Epithelial cell of prostate (primary cell): ENCODE measurements at regions not wholly inside any gene's neighbourhood (a gene's known extent, or its start where the extent isn't known, plus 50 kb on each side); places are given as distances from the start of the nearest gene placed in this dataset.

Experiments used
- DNase-seq: peaks from one replicate; pipeline ENCODE4 v3.0.0-alpha.2; 2011; ENCODE audit warnings: low read depth, low spot score
- H3K27ac ChIP-seq: fragments of 450-650 bp; 2 replicates; pipeline ENCODE4 v1.5.1; 2017; ENCODE audit warnings: mild to moderate bottlenecking

- H3K27ac ChIP-seq: no peak overlapping the region
- DNase-seq: no peak
Measured at GRCh38 chr2:10183146-10183675, 60.7 kb downstream of the RRM2 start.

- H3K27ac ChIP-seq: no peak overlapping the region
- DNase-seq: no peak
Measured at GRCh38 chr2:10184421-10184820, 61.9 kb downstream of the RRM2 start.

DNA sequence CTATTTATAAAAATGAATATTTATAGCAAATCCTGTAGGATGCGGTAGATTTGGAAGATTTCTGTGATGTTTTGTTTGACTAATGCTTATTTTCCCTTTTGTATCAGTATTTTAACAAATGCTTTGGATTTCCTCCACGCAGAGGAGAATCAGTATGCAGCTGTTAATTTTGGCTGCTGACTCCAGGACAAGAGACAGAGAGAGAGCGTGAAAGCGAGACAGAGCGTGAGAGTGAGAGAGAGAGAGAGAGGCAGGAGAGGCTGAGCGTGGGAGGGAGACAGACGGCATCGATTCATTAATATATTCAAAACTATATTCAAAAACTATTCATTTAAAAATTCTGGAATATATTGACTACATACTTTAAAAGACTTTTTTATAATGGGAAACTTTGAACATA is 62.5 kb downstream of the RRM2 start:
- H3K27ac ChIP-seq: no peak overlapping the region
- DNase-seq: no peak

- no peak for DNase-seq
- H3K27ac ChIP-seq: no peak overlapping the region
Measured at GRCh38 chr2:10185755-10186154, 63.2 kb downstream of the RRM2 start.

DNA sequence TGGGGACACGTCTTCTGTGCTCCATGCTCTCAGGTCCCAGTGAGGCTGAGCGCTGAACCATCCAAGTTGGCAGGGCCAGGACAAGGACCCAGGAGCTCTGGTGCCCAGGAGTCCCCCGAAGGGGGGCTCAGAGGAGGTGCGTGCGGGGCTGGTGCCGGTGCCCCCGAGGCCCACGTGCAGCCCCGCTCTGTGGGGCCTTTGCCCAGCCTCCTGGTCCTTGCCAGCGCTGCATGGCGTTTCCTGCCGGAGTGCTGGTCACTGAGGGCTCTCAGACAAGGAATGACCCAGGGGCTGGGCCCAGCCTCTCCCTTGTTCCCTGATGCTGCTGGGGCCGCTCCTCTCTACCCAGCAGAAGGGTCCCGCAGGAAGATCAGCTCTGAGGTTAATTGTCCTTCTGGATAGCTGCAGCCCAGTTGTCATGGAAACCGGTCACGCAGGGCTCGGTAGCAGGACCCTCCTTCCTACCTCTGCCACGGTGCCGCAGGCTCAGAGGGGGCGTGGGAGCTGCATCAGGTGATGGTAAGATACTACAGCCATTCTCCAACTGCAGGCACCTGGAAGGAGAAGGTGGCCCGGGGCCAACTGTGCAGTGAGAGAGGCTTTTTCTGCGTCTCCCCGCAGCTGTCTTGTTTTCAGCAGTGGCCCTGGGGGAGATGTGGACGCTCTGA is 64.5 kb downstream of the RRM2 start:
- no peak overlapping the region for H3K27ac ChIP-seq
- DNase-seq: no peak

GRCh38 chr2:10187661-10188060 is 65.1 kb downstream of the RRM2 start:
- H3K27ac ChIP-seq: no peak overlapping the region
- DNase-seq: no peak

- H3K27ac ChIP-seq: no peak overlapping the region
- DNase-seq: no peak
Measured at GRCh38 chr2:10188211-10188610, 65.7 kb downstream of the RRM2 start.

GRCh38 chr2:10188729-10189305 is 66.3 kb downstream of the RRM2 start:
- no peak for DNase-seq
- H3K27ac ChIP-seq: no peak overlapping the region

GRCh38 chr2:10190255-10190654 is 67.7 kb downstream of the RRM2 start:
- DNase-seq: no peak
- H3K27ac ChIP-seq: no peak overlapping the region

DNA sequence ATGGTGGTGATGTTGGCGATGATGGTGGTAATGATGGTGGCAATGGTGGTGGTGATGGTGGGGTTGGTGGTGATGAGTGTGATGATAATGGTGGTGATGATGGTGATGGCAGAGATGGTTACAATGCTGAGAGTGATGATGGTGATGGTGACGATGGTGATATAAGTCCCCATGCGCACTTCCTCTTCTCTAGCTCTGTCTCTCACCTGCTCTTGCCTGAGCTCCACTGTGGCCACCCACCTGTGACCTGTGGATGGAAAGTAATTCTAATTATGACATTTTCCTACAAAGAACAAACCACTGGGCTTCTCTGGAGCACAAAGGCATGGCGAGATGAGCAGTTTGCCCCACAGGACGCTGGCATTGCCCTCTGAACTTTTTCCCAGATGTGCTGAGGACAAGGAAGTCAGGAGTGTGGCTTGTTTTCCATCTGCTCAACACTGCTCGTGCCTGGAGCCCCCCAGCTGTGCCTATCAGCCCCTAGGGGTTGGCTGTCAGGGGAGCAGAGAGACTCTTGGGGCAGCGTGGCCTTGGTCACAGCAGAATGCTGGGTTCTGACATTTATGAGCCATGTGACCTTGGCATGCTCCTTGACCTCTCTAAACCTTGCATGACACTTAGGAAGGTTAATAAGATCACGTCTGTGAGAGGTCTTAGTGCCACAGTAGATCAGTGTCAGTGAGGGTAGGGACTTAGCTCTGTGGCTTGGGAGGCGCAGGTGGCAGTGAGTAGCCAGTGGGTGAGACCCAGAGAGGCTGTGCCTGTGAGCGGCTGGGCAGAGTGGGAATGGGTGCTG is 68.4 kb downstream of the RRM2 start:
- no peak for DNase-seq
- H3K27ac ChIP-seq: no peak overlapping the region

GRCh38 chr2:10191554-10191953 is 69.0 kb downstream of the RRM2 start:
- no peak for DNase-seq
- H3K27ac ChIP-seq: no peak overlapping the region

GRCh38 chr2:10192392-10193015 is 70.0 kb downstream of the RRM2 start:
- no peak overlapping the region for H3K27ac ChIP-seq
- DNase-seq: no peak

DNA sequence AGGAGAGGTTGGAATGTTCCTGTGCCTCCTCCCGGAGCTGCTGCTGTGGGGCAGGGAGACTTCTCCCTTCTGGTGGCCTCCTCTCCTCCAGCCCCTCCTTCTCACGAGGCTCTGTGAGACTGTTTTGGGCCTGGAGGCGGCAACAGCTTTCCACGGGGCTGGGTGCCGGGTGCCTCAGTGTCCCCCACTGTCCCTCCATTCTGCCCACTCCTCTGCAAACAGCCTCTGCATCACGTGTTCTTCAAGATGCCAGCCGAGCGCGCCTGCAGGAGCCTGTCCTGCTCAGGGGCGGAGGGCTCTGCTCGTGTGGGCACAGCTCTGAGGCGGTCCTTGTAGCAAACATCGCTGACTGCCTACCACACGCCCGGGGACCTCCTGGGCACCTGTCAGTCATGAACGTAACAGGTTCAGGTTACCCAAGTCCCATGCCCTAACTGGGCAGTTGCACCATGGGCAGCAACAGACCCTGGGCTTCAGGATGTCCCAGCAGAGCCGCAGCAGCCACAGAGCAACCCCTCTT is 70.8 kb downstream of the RRM2 start:
- DNase-seq: no peak
- H3K27ac ChIP-seq: no peak overlapping the region

- DNase-seq: no peak
- no peak overlapping the region for H3K27ac ChIP-seq
Measured at GRCh38 chr2:10193851-10194820, 71.6 kb downstream of the RRM2 start.

GRCh38 chr2:10195278-10196109 is 73.0 kb downstream of the RRM2 start:
- DNase-seq: no peak
- no peak overlapping the region for H3K27ac ChIP-seq

DNA sequence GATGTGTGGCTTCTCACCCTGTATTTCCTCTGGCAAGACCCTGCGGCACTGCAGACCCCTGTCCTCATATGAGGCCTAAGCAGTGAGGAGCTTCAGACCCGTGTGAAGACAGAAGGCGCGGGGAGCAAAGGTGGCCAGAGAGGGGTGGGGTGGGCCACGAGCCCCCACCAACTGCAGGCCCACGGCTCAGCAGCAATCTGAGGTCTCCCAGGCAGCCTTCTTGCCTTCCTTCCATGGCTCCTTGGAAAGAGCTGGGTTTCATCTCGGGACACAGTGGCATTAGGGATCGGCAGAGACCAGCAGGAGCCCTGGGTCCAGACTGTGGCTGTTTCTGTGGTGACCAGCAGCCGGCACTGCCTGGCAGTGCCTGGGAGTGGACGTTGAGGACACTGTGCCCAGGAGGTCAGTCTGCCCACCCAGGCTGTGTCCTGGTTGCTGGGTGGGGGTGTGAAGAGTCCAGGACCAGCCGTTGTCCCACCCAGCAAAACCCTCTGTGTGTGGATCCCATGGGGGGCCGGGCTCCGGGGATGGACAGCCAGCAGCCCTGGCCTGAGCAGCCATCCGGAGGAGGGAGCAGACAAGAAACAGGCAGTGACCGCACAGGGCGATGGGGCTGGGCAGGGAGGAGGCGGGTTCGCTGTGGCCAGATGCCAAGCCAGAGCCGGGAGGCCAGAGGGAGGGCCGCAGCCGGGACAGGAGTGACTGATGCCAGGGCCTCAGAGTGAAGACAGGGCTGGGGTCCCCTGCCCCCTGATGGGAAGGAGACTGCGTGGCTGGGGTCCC is 73.8 kb downstream of the RRM2 start:
- DNase-seq: no peak
- no peak overlapping the region for H3K27ac ChIP-seq

- no peak overlapping the region for H3K27ac ChIP-seq
Measured at GRCh38 chr2:10196948-10197696, 74.6 kb downstream of the RRM2 start.

More at GRCh38 chr2:10196948-10197696, 74.6 kb downstream of the RRM2 start:
- no peak for DNase-seq
